GM12865 (cell line): ENCODE measurements at regions not wholly inside any gene's neighbourhood (a gene's known extent, or its start where the extent isn't known, plus 50 kb on each side); places are given as distances from the start of the nearest gene placed in this dataset.

Experiments used
- DNase-seq: peaks from one replicate; pipeline ENCODE4 v3.0.0; 2010; ENCODE audit warnings: low read depth
- H3K4me3 ChIP-seq: 2 replicates; pipeline ENCODE4 v1.5.1; 2011; ENCODE audit warnings: mild to moderate bottlenecking, low read depth, low read length, control low read depth
- TF ChIP-seq, protein P1 (sequence below): IDR thresholded peaks from 2 replicates; pipeline ENCODE4 v1.5.1; 2011; ENCODE audit warnings: low read length, control low read depth, low read depth, inconsistent platforms; ENCODE audit not compliant: insufficient read depth; ENCODE audit errors: missing control alignments

DNA sequence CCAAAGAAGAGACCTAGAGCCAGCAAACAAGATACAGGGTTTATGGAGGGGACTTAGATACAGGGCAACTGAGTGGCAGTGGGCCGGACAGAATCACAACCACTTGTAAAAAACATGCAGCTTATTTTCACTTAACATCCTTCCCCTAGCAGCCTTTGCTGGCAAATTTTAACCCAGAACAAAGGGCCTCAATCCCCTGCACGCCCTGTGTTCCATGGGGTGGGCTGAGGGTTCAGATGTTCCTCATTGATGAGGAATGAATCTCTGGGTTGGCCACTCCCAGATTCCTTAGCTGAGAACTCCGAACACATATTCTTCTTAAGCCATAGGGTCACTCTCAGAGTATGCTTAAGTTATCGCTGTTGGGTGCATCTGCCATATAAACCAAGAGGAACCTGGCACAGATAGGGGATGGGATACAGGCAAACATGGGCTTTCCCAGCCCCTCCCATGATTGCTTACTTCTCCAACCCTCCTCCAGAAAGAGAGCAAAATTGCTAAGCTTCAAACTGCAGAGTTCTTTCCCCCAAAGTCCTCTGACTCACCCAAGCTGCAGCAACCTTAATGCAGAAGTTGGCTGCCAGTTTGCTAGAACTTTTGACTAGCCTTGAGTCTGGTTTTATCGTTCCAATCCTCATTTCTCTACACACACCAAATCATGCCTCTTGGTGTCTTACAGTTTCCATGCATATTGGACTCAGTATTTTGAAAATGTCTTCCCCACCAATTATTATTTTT, 146.9 kb downstream of the CD47 start:
- TF ChIP-seq, protein P1, sequence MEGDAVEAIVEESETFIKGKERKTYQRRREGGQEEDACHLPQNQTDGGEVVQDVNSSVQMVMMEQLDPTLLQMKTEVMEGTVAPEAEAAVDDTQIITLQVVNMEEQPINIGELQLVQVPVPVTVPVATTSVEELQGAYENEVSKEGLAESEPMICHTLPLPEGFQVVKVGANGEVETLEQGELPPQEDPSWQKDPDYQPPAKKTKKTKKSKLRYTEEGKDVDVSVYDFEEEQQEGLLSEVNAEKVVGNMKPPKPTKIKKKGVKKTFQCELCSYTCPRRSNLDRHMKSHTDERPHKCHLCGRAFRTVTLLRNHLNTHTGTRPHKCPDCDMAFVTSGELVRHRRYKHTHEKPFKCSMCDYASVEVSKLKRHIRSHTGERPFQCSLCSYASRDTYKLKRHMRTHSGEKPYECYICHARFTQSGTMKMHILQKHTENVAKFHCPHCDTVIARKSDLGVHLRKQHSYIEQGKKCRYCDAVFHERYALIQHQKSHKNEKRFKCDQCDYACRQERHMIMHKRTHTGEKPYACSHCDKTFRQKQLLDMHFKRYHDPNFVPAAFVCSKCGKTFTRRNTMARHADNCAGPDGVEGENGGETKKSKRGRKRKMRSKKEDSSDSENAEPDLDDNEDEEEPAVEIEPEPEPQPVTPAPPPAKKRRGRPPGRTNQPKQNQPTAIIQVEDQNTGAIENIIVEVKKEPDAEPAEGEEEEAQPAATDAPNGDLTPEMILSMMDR = no peak
- peak; percentile 5 for DNase-seq
- H3K4me3 ChIP-seq = no peak overlapping the region

DNA sequence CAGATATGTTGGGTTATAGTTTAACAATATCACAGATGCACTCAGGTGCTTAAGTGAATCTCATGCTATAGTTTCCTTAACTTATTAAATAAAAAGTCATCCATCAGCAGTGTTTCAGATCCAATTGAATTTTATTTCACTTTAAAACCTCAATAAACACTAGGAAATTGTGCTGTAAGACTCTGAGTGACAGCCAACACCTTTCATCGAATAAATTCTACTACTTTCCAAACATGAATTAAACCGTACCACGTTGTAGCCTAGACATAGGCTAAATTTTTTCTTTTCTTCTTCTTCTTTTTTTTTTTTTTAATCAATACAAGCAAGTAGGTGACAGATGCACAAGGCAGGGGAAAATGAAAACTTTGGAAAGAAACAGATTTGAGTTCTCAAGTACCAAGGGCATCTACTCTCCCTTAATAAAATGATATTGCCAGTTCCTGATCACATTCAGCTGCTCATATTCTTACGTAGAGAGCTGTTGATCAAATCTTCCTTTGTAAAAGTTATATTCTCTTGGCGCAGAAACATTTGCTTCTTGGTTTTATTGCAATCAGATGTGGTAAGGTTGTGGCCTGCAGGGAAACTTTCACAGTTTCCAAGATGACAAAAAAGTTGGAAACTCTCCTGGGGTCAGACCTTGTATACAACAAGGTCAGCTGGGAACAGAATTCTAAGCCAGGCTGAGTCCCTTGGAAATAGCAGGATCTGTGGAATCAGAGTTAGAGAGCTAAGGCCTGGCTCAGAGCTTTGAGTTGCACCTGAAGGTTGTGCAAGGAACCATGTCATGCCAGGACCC, 147.7 kb downstream of the CD47 start:
- no peak for DNase-seq
- no peak overlapping the region for H3K4me3 ChIP-seq
- TF ChIP-seq, protein P1 = no peak

DNA sequence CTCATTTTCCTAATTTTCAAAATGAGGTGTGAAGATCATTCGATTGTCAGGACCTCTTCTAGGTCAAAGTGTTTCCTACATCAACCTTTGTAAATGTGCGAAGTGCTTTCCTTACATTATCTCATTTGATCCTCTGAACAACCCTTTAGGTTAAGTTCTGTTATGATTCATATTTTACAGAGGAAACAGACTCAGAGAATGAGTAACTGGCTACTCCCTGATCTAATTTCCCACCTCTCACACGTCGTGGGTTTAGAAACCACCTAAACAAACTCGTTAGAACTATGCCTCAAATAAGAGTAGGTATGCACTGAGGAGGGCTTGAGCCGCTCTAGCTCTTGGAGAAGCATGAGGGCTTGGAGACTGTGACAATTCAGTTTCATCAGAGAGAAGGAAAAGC, 148.6 kb downstream of the CD47 start:
- no peak overlapping the region for H3K4me3 ChIP-seq
- DNase-seq = peak; percentile 28
- TF ChIP-seq, protein P1 = no peak

DNA sequence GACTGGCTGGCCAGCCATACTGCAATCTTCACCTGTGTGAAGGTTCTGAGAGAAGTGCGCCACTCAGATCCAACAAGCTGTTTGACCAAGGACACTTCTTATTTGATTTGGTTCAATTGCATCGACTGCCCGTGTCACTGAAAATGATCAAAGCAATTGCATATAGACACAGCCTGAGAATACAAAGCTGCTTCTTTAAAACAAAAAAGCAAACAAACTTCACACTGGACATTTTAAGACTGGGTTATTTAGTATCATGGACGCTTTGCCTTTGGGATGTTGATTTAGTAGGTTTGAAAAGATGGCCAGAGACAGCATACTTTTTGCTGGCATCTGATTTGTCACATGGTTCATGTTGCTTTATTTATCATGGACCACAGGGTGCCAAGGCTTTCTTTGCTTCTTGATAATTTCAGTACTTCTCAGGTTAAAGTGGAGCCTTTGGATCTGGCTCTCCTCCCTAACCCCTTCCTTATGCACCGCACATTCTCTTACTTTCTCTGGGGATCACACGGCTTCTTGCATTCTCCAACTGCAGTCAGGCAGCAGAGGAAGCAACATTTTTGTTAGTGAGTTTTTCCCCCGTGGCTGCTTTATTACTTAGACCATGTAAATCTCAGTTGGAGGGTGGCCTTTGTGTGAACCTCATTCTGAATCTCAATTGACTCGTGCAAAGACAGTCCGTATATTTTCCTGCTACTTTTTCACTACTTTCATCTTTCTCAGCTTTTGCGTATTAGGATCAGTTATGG, 151.0 kb downstream of the CD47 start:
- TF ChIP-seq, protein P1 = no peak
- no peak overlapping the region for H3K4me3 ChIP-seq
- no peak for DNase-seq

DNA sequence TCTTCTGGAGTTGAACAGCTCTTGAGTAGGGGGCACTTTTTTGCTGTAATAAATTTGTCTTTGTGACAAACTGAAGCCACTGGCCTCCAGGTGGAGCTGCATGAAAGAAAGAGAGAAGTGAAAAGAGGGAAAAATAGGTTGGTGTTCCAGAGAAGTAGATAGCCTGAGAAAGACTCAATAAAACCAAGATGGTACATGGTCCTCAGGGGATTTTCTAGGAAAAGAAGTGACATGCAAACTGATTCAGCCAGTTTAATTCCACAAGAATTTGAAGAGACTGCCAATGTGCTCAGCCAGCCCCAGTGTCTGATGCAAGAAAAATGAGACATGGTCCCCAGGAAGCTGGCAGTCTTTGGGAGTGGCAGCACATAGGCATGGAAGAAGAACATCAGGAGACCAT, 152.7 kb downstream of the CD47 start:
- H3K4me3 ChIP-seq = no peak overlapping the region
- DNase-seq = peak; percentile 7
- TF ChIP-seq, protein P1 = peak; percentile 19

DNA sequence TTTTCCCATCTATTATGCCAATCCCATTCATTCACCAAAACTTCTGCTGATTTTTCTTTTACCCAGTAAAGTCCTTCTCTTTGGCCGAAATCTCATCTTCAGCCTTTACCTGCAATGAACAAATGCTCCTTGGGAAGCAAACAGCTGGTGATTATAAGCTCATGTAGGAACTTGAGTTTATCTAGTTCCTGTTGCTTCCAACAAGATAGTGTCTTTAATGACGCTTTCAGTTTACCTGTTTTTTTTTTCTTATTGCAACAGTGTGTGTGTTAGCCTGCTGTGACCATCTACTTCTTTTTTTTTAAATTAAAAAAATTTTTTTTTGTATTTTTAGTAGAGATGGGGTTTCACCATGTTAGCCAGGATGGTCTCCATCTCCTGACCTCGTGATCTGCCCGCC, 156.0 kb downstream of the CD47 start:
- TF ChIP-seq, protein P1 = no peak
- no peak overlapping the region for H3K4me3 ChIP-seq
- DNase-seq = no peak
